ENCODE measurements at regions not wholly inside any gene's neighbourhood (a gene's known extent, or its start where the extent isn't known, plus 50 kb on each side); places are given as distances from the start of the nearest gene placed in this dataset.

DNA sequence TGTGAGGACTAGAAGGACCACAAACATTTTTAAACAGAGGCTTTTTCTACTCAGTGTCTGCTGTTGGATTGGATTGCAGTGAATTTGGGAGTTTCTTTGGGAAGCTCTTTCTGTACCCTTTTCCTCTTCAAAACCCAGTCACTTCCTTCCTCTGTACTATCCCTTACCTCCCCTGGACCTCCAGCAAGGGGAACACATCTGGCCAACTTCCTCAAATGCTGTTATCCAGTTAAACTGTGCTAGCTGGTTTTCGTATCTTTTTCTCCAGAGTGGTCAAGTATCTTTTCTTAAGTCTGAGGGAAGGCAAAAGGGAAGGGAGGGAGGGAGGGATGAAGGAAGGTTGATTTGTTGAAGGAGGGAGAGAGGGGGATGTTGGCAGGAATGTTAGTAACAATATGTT, 99.2 kb upstream of the TNR start:
- Histone ChIP-seq H3K27me3 (ENCODE audit: insufficient read depth, low read length) (peaks cover 63% of the 10 kb centered on the region), H3K9me2 (ENCODE audit: insufficient read depth) (no peaks in the 10 kb centered on the region), H3K4me3 (replicated peaks in 1 of 2; ENCODE audit: low read depth in 1 of 2, low read length in 2 of 2) (no peak overlapping the region), H3K79me2 (ENCODE audit: insufficient read depth, low read length) (no peaks in the 10 kb centered on the region), H3K27ac (ENCODE audit: low read depth, low read length) (no peak overlapping the region), H3K4me2 (ENCODE audit: low read length) (no peak overlapping the region), H4K20me1 (ENCODE audit: insufficient read depth) (no peaks in the 10 kb centered on the region), H3K4me1 (ENCODE audit: control insufficient read depth in 1 of 2, insufficient read depth in 2 of 2, low read length in 2 of 2) (no peaks in the 10 kb centered on the region), H3K9me3 (ENCODE audit: control insufficient read depth in 1 of 2, insufficient read depth in 1 of 2, low read depth in 1 of 2, low read length in 2 of 2) (no peaks in the 10 kb centered on the region), H2AFZ (ENCODE audit: low read depth, low read length, poor library complexity, severe bottlenecking) (no peak overlapping the region), H3K9ac (ENCODE audit: low read length) (no peak overlapping the region), H3K36me3 (ENCODE audit: control insufficient read depth in 1 of 2, insufficient read depth in 2 of 2, low read length in 2 of 2) (no peaks in the 10 kb centered on the region)
- DNase-seq (ENCODE audit: low read depth, low spot score) (no peak), ATAC-seq (no peak)
- POLR2A ChIA-PET: no interaction called here
- TF ChIP-seq ZFX (IDR thresholded peaks at IDR 0.05) (no peak), ZNF274 (IDR thresholded peaks at IDR 0.05; ENCODE audit: low read depth, low read length) (no peak), RAD21 (IDR thresholded peaks at IDR 0.05; ENCODE audit: low read depth) (no peak), SRF (IDR thresholded peaks at IDR 0.05; ENCODE audit: low read depth) (no peak), ELF1 (IDR thresholded peaks at IDR 0.05; ENCODE audit: borderline replicate concordance, low read depth) (no peak), JUND (IDR thresholded peaks at IDR 0.05) (no peak)
- TF ChIP-seq, protein P1, sequence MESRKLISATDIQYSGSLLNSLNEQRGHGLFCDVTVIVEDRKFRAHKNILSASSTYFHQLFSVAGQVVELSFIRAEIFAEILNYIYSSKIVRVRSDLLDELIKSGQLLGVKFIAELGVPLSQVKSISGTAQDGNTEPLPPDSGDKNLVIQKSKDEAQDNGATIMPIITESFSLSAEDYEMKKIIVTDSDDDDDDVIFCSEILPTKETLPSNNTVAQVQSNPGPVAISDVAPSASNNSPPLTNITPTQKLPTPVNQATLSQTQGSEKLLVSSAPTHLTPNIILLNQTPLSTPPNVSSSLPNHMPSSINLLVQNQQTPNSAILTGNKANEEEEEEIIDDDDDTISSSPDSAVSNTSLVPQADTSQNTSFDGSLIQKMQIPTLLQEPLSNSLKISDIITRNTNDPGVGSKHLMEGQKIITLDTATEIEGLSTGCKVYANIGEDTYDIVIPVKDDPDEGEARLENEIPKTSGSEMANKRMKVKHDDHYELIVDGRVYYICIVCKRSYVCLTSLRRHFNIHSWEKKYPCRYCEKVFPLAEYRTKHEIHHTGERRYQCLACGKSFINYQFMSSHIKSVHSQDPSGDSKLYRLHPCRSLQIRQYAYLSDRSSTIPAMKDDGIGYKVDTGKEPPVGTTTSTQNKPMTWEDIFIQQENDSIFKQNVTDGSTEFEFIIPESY (IDR thresholded peaks at IDR 0.05; ENCODE audit: extremely low read depth, insufficient replicate concordance, low read length): no peak
- no TSS peak for BruUV-seq (replicated peaks)
- intact Hi-C loops (cut with micrococcal nuclease): loop anchor here (10.0 kb wide), 1 partner anchor 468 kb away; no protein-coding TSS in a partner anchor
- RAD21 ChIA-PET (ENCODE audit: low non-redundant PET in 1 of 2, low total read pairs in 2 of 2, uncharacterized antibody in 2 of 2, unreplicated experiment in 2 of 2): no interaction called here
- CTCF ChIA-PET: no interaction called here

DNA sequence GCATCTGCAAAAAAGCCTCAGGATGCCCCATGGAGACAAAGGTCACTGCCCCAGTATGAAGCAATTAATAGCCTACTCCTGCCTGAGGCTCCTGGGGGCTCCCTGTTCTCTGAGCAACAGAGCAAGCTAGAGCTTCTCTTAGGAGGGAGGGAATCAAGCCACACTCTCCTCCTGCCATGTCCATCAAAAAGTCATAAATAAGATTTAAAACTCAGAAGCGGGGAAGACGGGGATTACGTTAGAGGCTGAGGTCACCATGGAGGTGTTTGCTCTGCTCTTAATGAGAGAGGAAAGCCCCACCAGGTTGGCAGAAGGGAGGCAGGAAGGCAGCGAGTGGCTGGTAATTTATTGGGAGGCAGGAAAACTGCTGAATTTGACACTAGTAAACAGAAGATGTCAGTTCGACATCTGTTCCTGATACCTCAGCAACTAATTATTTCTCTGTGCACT, 98.4 kb upstream of the TNR start:
- DNase-seq (ENCODE audit: low read depth, low spot score) (no peak), ATAC-seq (no peak)
- Histone ChIP-seq H3K9ac (ENCODE audit: low read length) (no peak overlapping the region), H2AFZ (ENCODE audit: low read depth, low read length, poor library complexity, severe bottlenecking) (no peak overlapping the region), H3K4me2 (ENCODE audit: low read length) (no peak overlapping the region), H4K20me1 (ENCODE audit: insufficient read depth) (no peaks in the 10 kb centered on the region), H3K4me3 (replicated peaks in 1 of 2; ENCODE audit: low read depth in 1 of 2, low read length in 2 of 2) (no peak overlapping the region), H3K27ac (ENCODE audit: low read depth, low read length) (no peak overlapping the region), H3K27me3 (ENCODE audit: insufficient read depth, low read length) (peaks cover 67% of the 10 kb centered on the region), H3K9me2 (ENCODE audit: insufficient read depth) (no peaks in the 10 kb centered on the region), H3K79me2 (ENCODE audit: insufficient read depth, low read length) (no peaks in the 10 kb centered on the region), H3K4me1 (ENCODE audit: control insufficient read depth in 1 of 2, insufficient read depth in 2 of 2, low read length in 2 of 2) (no peaks in the 10 kb centered on the region), H3K36me3 (ENCODE audit: control insufficient read depth in 1 of 2, insufficient read depth in 2 of 2, low read length in 2 of 2) (no peaks in the 10 kb centered on the region), H3K9me3 (ENCODE audit: control insufficient read depth in 1 of 2, insufficient read depth in 1 of 2, low read depth in 1 of 2, low read length in 2 of 2) (no peaks in the 10 kb centered on the region)
- RAD21 ChIA-PET (ENCODE audit: low non-redundant PET in 1 of 2, low total read pairs in 2 of 2, uncharacterized antibody in 2 of 2, unreplicated experiment in 2 of 2): no interaction called here
- POLR2A ChIA-PET: no interaction called here
- BruUV-seq (replicated peaks): no TSS peak
- TF ChIP-seq JUND (IDR thresholded peaks at IDR 0.05): no peak
- TF ChIP-seq TCF7L2 (IDR thresholded peaks at IDR 0.05; ENCODE audit: borderline replicate concordance, extremely low read depth, insufficient read depth, insufficient read length): no peak
- no peak for TF ChIP-seq SP1 (IDR thresholded peaks at IDR 0.05; ENCODE audit: low read depth)
- TF ChIP-seq, protein P2, sequence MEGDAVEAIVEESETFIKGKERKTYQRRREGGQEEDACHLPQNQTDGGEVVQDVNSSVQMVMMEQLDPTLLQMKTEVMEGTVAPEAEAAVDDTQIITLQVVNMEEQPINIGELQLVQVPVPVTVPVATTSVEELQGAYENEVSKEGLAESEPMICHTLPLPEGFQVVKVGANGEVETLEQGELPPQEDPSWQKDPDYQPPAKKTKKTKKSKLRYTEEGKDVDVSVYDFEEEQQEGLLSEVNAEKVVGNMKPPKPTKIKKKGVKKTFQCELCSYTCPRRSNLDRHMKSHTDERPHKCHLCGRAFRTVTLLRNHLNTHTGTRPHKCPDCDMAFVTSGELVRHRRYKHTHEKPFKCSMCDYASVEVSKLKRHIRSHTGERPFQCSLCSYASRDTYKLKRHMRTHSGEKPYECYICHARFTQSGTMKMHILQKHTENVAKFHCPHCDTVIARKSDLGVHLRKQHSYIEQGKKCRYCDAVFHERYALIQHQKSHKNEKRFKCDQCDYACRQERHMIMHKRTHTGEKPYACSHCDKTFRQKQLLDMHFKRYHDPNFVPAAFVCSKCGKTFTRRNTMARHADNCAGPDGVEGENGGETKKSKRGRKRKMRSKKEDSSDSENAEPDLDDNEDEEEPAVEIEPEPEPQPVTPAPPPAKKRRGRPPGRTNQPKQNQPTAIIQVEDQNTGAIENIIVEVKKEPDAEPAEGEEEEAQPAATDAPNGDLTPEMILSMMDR (IDR thresholded peaks at IDR 0.05 in 2 of 3, conservative IDR thresholded peaks at IDR 0.05 in 1 of 3; ENCODE audit: borderline replicate concordance in 1 of 3, insufficient read depth in 1 of 3, low read depth in 2 of 3, low read length in 2 of 3): no peak
- no peak for TF ChIP-seq CBX3 (IDR thresholded peaks at IDR 0.05; ENCODE audit: low read depth)
- CTCF ChIA-PET: no interaction called here
- intact Hi-C loops (cut with micrococcal nuclease): loop anchor here (10.0 kb wide), 1 partner anchor 467 kb away; no protein-coding TSS in a partner anchor
